PFSK-1 (cell line): ENCODE measurements at regions not wholly inside any gene's neighbourhood (a gene's known extent, or its start where the extent isn't known, plus 50 kb on each side); places are given as distances from the start of the nearest gene placed in this dataset.

Experiments
- POLR2AphosphoS5 ChIP-seq: IDR thresholded peaks from 2 replicates; pipeline ENCODE4 v1.6.1; 2012; ENCODE audit warnings: low read depth, mild to moderate bottlenecking, control low read depth, low read length, moderate library complexity
- REST ChIP-seq, 2 experiments: IDR thresholded peaks; 2 replicates each; pipeline versions ENCODE4 v1.6.1 to v1.8.0; 2011 to 2012; ENCODE audit warnings: low read depth in 2 of 2, low read length in 2 of 2, control low read depth in 1 of 2, inconsistent platforms in 1 of 2, mild to moderate bottlenecking in 1 of 2, moderate library complexity in 1 of 2; ENCODE audit not compliant: insufficient read depth in 1 of 2
- SIN3A ChIP-seq: IDR thresholded peaks from 2 replicates; pipeline ENCODE4 v1.6.1; 2012; ENCODE audit warnings: mild to moderate bottlenecking, low read length, moderate library complexity, borderline replicate concordance; ENCODE audit not compliant: insufficient read depth
- TAF1 ChIP-seq: IDR thresholded peaks from 2 replicates; pipeline ENCODE4 v1.6.1; 2012; ENCODE audit warnings: low read length, control low read depth, borderline replicate concordance; ENCODE audit not compliant: insufficient read depth

- TF ChIP-seq SIN3A (no peak), TAF1 (no peak), REST (IDR thresholded peaks at IDR 0.05; ENCODE audit: insufficient read depth in 1 of 2, low read depth in 2 of 2, low read length in 2 of 2) (no peak), POLR2AphosphoS5 (no peak)
These were observed 349.7 kb upstream of the CCL2 start for GRCh38 chr17:33905338-33905800.
